Pancreas (tissue), 10 donors: ENCODE measurements at regions not wholly inside any gene's neighbourhood (a gene's known extent, or its start where the extent isn't known, plus 50 kb on each side); places are given as distances from the start of the nearest gene placed in this dataset.

Source experiments
- ATAC-seq, 4 donors: fragments of 200-7000 bp; cut with Tn5 transposase; one replicate each; pipeline versions ENCODE4 v1.8.0 to v1.9.1; 2020; ENCODE audit warnings: mild to moderate bottlenecking in 4 of 4, moderate library complexity in 4 of 4
- DNase-seq, 6 donors: peaks; one replicate each; pipeline ENCODE4 v3.0.0-alpha.2; 2020
- FAIRE-seq: peaks from 2 replicates; lab custom pipeline; 2012; peaks lifted over from hg19 to GRCh38; lab: Jason Lieb, UNC
- H3K27ac ChIP-seq, 4 donors: fragments of 200-600 bp; sonication (generic); 1 replicate in 3 of 4; 2 replicates in 1 of 4; pipeline versions ENCODE4 v1.5.0 to v1.8.0; 2020
- H3K27me3 ChIP-seq, 4 donors: fragments of 200-600 bp; one replicate each; pipeline ENCODE4 v1.8.0; 2021
- H3K36me3 ChIP-seq, 3 donors: fragments of 200-600 bp; sonication (generic) in 1 of 3; one replicate each; pipeline versions ENCODE4 v1.5.0 to v1.8.0; 2020 to 2021
- H3K4me1 ChIP-seq, 3 donors: fragments of 200-600 bp; one replicate each; pipeline ENCODE4 v1.8.0; 2021
- H3K4me3 ChIP-seq, 4 donors: fragments of 200-600 bp; sonication (generic) in 2 of 4; one replicate each; pipeline versions ENCODE4 v1.5.0 to v1.8.0; 2020 to 2021
- H3K9me3 ChIP-seq, 4 donors: fragments of 200-600 bp; one replicate each; pipeline ENCODE4 v1.8.0; 2021
- CTCF ChIP-seq, 4 donors: fragments of 200-600 bp; sonication (generic) in 3 of 4; IDR thresholded peaks; one replicate each; pipeline versions ENCODE4 v1.5.0 to v1.8.0; 2021; ENCODE audit warnings: antibody characterized with exemption in 4 of 4
- WGBS, 2 donors: extraction: QIAGEN DNeasy Blood & Tissue Kit; methylation state at CpG; one replicate each; pipeline ENCODE4 v1.1.7; 2013; 5-methylcytosine and 5-hydroxymethylcytosine counted together
- intact Hi-C, 3 donors: fragments of 100-400 bp; cut with DNase I; formaldehyde crosslinking; loops; one replicate each; pipeline versions ENCODE4 v1.11.1 to v1.14.2; 2022
- donor health status: healthy with polysubstance abuse.
- donor health status: DM: no; HTN: no; CAD: no; lungs with moderate emphysema.
- donor health status: DM: no; HTN: no; CAD: no.
- donor health status: control.
- donor health status: control.
- donor health status: Bipolar disorder and iron deficiency.
- donor health status: DM: yes; HTN: yes; CAD: no.
- donor health status: DM: no; HTN: no; CAD: no.
- donor health status: DM: no; HTN: no; CAD: no.
- donor health status: DM: yes; HTN: yes; CAD: no.

GRCh38 chr15:69601711-69602504, 149.3 kb downstream of the RPLP1 start:
- no peak overlapping the region for H3K4me3 ChIP-seq
- peaks cover 11 to 22% (median 13%) of the 10 kb centered on the region in 3 donors for H3K4me1 ChIP-seq
- no peaks in the 10 kb centered on the region for H3K9me3 ChIP-seq
- H3K36me3 ChIP-seq, result no peaks in the 10 kb centered on the region
- intact Hi-C loops, result no loop called here
- DNase-seq (peak in 1 of 6 donors; percentile 5), FAIRE-seq (no peak), ATAC-seq (no peak)
- 88 to 91% methylated on average over 7 of the region's 7 CpGs for WGBS, 2 donors
- H3K27me3 ChIP-seq, result no peaks in the 10 kb centered on the region
- H3K27ac ChIP-seq, result no peak overlapping the region
- no peak for TF ChIP-seq CTCF (IDR thresholded peaks at IDR 0.05)

GRCh38 chr15:69602921-69603320, 150.3 kb downstream of the RPLP1 start:
- no peak for DNase-seq
- TF ChIP-seq CTCF (IDR thresholded peaks at IDR 0.05), result no peak
- intact Hi-C loops, result no loop called here
- Histone ChIP-seq H3K4me1 (peaks cover 10 to 16% (median 11%) of the 10 kb centered on the region in 3 donors), H3K4me3 (no peak overlapping the region), H3K27me3 (no peaks in the 10 kb centered on the region), H3K36me3 (no peaks in the 10 kb centered on the region), H3K9me3 (no peaks in the 10 kb centered on the region), H3K27ac (no peak overlapping the region)
- FAIRE-seq, result no peak
- WGBS, 2 donors, result 85 to 96% methylated on average over 4 of the region's 4 CpGs
- ATAC-seq, result no peak

GRCh38 chr15:69603369-69604071, 150.9 kb downstream of the RPLP1 start:
- H3K27ac ChIP-seq, result peak overlapping the region in 1 of 4 donors; percentile 23
- peak in 1 of 6 donors; percentile 4 for DNase-seq
- no peaks in the 10 kb centered on the region for H3K36me3 ChIP-seq
- no peak for ATAC-seq
- no peaks in the 10 kb centered on the region for H3K9me3 ChIP-seq
- no peak for FAIRE-seq
- no peak overlapping the region for H3K4me3 ChIP-seq
- H3K27me3 ChIP-seq, result no peaks in the 10 kb centered on the region
- peaks cover 10 to 16% (median 11%) of the 10 kb centered on the region in 3 donors for H3K4me1 ChIP-seq
- WGBS, 2 donors, result 0 to 27% methylated on average over 1 of the region's 1 CpG
- no peak for TF ChIP-seq CTCF (IDR thresholded peaks at IDR 0.05)
- intact Hi-C loops, result no loop called here

- peaks cover 10 to 16% (median 11%) of the 10 kb centered on the region in 3 donors for H3K4me1 ChIP-seq
- DNase-seq (peak in 4 of 6 donors; percentile 55 to 78 (median 68)), FAIRE-seq (no peak), ATAC-seq (peak; percentile 90 to 97 (median 94))
- no peaks in the 10 kb centered on the region for H3K36me3 ChIP-seq
- 8 to 21% methylated on average over 4 of the region's 4 CpGs for WGBS, 2 donors
- intact Hi-C loops, result no loop called here
- H3K4me3 ChIP-seq, result no peak overlapping the region
- TF ChIP-seq CTCF (IDR thresholded peaks at IDR 0.05), result peak in 1 of 4 donors; percentile 16
- H3K27ac ChIP-seq, result peak overlapping the region in 1 of 4 donors; percentile 23
- H3K9me3 ChIP-seq, result no peaks in the 10 kb centered on the region
- H3K27me3 ChIP-seq, result no peaks in the 10 kb centered on the region
These were observed 151.4 kb downstream of the RPLP1 start for GRCh38 chr15:69604072-69604411.
